SU-DHL-6 (cell line): ENCODE measurements at regions not wholly inside any gene's neighbourhood (a gene's known extent, or its start where the extent isn't known, plus 50 kb on each side); places are given as distances from the start of the nearest gene placed in this dataset.

ENCODE experiments used
- CTCF ChIP-seq: fragments of 200-600 bp; sonication (generic); IDR thresholded peaks from one replicate; pipeline ENCODE4 v1.5.1; 2017; ENCODE audit warnings: antibody characterized with exemption, mild to moderate bottlenecking, low read length, moderate library complexity; ENCODE audit not compliant: insufficient read depth, poor library complexity, severe bottlenecking
- EZH2phosphoT487 ChIP-seq: fragments of 200-600 bp; sonication (generic), shearing (Covaris generic); conservative IDR thresholded peaks from 2 replicates; pipeline ENCODE4 v1.6.1; 2018; ENCODE audit warnings: mild to moderate bottlenecking, antibody characterized with exemption, low read length, moderate library complexity, mixed read lengths

GRCh38 chr1:68745451-68745850 lies 248.6 kb upstream of the DEPDC1 start:
- TF ChIP-seq CTCF (no peak), EZH2phosphoT487 (no peak)
